ENCODE measurements at regions not wholly inside any gene's neighbourhood (a gene's known extent, or its start where the extent isn't known, plus 50 kb on each side); places are given as distances from the start of the nearest gene placed in this dataset.

DNA sequence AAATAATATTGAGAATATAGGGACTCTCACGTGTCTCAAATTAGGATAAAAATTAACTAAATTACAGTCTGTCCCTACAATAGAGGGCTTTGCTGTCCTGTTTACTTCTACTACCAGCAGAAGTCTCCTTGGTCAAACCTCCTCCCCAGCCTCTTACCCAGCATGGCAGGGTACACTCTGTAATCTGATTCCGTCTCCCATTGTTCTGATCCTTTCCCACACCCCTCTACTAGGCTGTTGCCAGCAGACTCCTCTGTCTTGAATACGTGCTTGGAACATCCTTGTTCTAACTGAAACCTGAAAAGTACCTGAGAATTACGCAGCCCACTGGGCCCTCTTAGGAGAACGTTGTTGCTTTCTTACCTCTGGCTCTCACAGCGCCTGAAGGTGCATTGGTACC is 112.2 kb upstream of the PREP start:
- Histone ChIP-seq H3K27ac (ENCODE audit: low read depth, low read length, poor library complexity, severe bottlenecking) (no peak overlapping the region), H3K79me2 (ENCODE audit: insufficient read depth, low read depth, low read length) (no peaks in the 10 kb centered on the region), H3K4me3 (ENCODE audit: low read depth, low read length, poor library complexity, severe bottlenecking) (no peak overlapping the region), H3K9me2 (ENCODE audit: insufficient read depth, low read length) (no peaks in the 10 kb centered on the region), H3K4me1 (ENCODE audit: insufficient read depth, low read length, poor library complexity, severe bottlenecking) (no peaks in the 10 kb centered on the region), H4K20me1 (ENCODE audit: insufficient read depth, low read length) (no peaks in the 10 kb centered on the region), H2AFZ (ENCODE audit: low read length) (no peak overlapping the region), H3K9me3 (ENCODE audit: low read length) (no peaks in the 10 kb centered on the region), H3K36me3 (ENCODE audit: insufficient read depth, low read length) (no peaks in the 10 kb centered on the region), H3K4me2 (ENCODE audit: low read length) (no peak overlapping the region)
- intact Hi-C loops (cut with micrococcal nuclease; ENCODE audit: unreplicated experiment): no loop called here
- TF ChIP-seq EZH2phosphoT487 (IDR thresholded peaks at IDR 0.05; ENCODE audit: borderline replicate concordance, low read depth, low read length): no peak
- no peak for TF ChIP-seq CTCF (conservative IDR thresholded peaks at IDR 0.05; ENCODE audit: low read length)
- no TSS peak for BruUV-seq (replicated peaks)
- DNase-seq (ENCODE audit: low spot score): no peak
- ChIA-PET POLR2A (no interaction called here), CTCF (ENCODE audit: unreplicated experiment) (no interaction called here)

DNA sequence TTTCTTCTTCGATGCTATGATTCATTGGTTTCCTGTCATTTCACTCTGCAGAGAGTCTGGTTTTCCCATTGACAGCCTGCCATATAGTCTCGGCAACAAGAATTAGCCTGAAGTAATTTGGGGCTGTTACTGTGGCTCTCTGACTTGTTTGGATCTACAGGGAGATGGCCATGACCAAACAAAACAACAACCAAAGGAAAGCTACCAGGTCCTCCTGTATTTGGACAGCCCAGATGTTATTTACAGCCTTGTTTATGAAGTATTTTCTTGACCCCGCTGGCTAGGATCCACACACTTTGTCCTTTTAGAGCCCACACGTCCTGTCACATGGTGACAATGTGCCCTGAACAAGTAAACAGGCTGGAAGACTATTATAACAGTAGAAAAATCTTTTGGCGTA is 111.4 kb upstream of the PREP start:
- H3K9me2 ChIP-seq (ENCODE audit: insufficient read depth, low read length): no peaks in the 10 kb centered on the region
- no peak for DNase-seq (ENCODE audit: low spot score)
- no peak for TF ChIP-seq EZH2phosphoT487 (IDR thresholded peaks at IDR 0.05; ENCODE audit: borderline replicate concordance, low read depth, low read length)
- no peak for TF ChIP-seq CTCF (conservative IDR thresholded peaks at IDR 0.05; ENCODE audit: low read length)
- BruUV-seq (replicated peaks): no TSS peak
- intact Hi-C loops (cut with micrococcal nuclease; ENCODE audit: unreplicated experiment): no loop called here
- H3K9me3 ChIP-seq (ENCODE audit: low read length): no peaks in the 10 kb centered on the region
- ChIA-PET POLR2A (no interaction called here), CTCF (ENCODE audit: unreplicated experiment) (no interaction called here)
- no peak overlapping the region for H3K27ac ChIP-seq (ENCODE audit: low read depth, low read length, poor library complexity, severe bottlenecking)
- H4K20me1 ChIP-seq (ENCODE audit: insufficient read depth, low read length): no peaks in the 10 kb centered on the region
- no peaks in the 10 kb centered on the region for H3K79me2 ChIP-seq (ENCODE audit: insufficient read depth, low read depth, low read length)
- H3K36me3 ChIP-seq (ENCODE audit: insufficient read depth, low read length): no peaks in the 10 kb centered on the region
- H3K4me3 ChIP-seq (ENCODE audit: low read depth, low read length, poor library complexity, severe bottlenecking): no peak overlapping the region
- H3K4me2 ChIP-seq (ENCODE audit: low read length): no peak overlapping the region
- H3K4me1 ChIP-seq (ENCODE audit: insufficient read depth, low read length, poor library complexity, severe bottlenecking): no peaks in the 10 kb centered on the region
- no peak overlapping the region for H2AFZ ChIP-seq (ENCODE audit: low read length)

DNA sequence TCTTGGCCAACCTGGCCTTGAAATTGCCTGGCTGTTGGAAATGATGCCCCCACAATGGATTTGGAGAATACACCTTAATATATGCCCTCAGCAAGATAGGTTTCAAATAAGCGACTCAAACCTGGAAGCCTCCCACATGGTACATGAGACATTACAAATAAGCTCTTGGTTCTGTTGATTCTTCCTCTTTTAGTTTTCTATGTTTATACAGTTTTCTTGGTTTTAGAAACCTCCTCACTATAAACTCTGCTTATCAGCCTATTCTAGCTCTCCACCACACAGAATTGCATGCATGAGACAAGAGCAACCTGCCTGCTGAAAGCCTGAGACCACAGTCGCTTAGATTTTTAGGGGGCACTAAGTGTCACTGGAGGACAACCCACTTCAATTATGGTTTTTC is 108.8 kb upstream of the PREP start:
- TF ChIP-seq CTCF (conservative IDR thresholded peaks at IDR 0.05; ENCODE audit: low read length) (no peak), EZH2phosphoT487 (IDR thresholded peaks at IDR 0.05; ENCODE audit: borderline replicate concordance, low read depth, low read length) (no peak)
- H3K4me1 ChIP-seq (ENCODE audit: insufficient read depth, low read length, poor library complexity, severe bottlenecking): no peaks in the 10 kb centered on the region
- no peak overlapping the region for H3K27ac ChIP-seq (ENCODE audit: low read depth, low read length, poor library complexity, severe bottlenecking)
- no peak overlapping the region for H2AFZ ChIP-seq (ENCODE audit: low read length)
- no peak overlapping the region for H3K4me3 ChIP-seq (ENCODE audit: low read depth, low read length, poor library complexity, severe bottlenecking)
- H3K36me3 ChIP-seq (ENCODE audit: insufficient read depth, low read length): no peaks in the 10 kb centered on the region
- H3K4me2 ChIP-seq (ENCODE audit: low read length): no peak overlapping the region
- DNase-seq (ENCODE audit: low spot score): no peak
- BruUV-seq (replicated peaks): no TSS peak
- ChIA-PET CTCF (ENCODE audit: unreplicated experiment) (no interaction called here), POLR2A (no interaction called here)
- intact Hi-C loops (cut with micrococcal nuclease; ENCODE audit: unreplicated experiment): no loop called here
- H3K9me2 ChIP-seq (ENCODE audit: insufficient read depth, low read length): no peaks in the 10 kb centered on the region
- no peaks in the 10 kb centered on the region for H3K9me3 ChIP-seq (ENCODE audit: low read length)
- no peaks in the 10 kb centered on the region for H4K20me1 ChIP-seq (ENCODE audit: insufficient read depth, low read length)
- no peaks in the 10 kb centered on the region for H3K79me2 ChIP-seq (ENCODE audit: insufficient read depth, low read depth, low read length)

All from OCI-LY7 (cell line).